DOHH2 (cell line): ENCODE measurements at regions not wholly inside any gene's neighbourhood (a gene's known extent, or its start where the extent isn't known, plus 50 kb on each side); places are given as distances from the start of the nearest gene placed in this dataset.

ENCODE experiments used
- CTCF ChIP-seq: fragments of 200-600 bp; sonication (generic); IDR thresholded peaks from one replicate; pipeline ENCODE4 v1.5.1; 2014; ENCODE audit warnings: antibody characterized with exemption, mild to moderate bottlenecking, low read depth, low read length; ENCODE audit not compliant: poor library complexity, severe bottlenecking
- EZH2phosphoT487 ChIP-seq: fragments of 200-600 bp; sonication (generic); IDR thresholded peaks from 2 replicates; pipeline ENCODE4 v1.6.1; 2017; ENCODE audit warnings: borderline replicate concordance, mild to moderate bottlenecking, antibody characterized with exemption, low read length, moderate library complexity, mixed read lengths

GRCh38 chr3:130841357-130841756 lies 52.5 kb upstream of the ATP2C1 start:
- no peak for TF ChIP-seq CTCF
- no peak for TF ChIP-seq EZH2phosphoT487
